HG03558 (cell line): ENCODE measurements at regions not wholly inside any gene's neighbourhood (a gene's known extent, or its start where the extent isn't known, plus 50 kb on each side); places are given as distances from the start of the nearest gene placed in this dataset.

ENCODE experiments used
- ATAC-seq: cut with Tn5 transposase; IDR thresholded peaks from one replicate; pipeline ENCODE4 v1.9.1; 2021; ENCODE audit warnings: moderate number of reproducible peaks; ENCODE audit not compliant: unreplicated experiment; ENCODE audit errors: extremely low read depth

- ATAC-seq: no peak
These were observed 169.4 kb downstream of the DDX1 start for GRCh38 chr2:15761056-15761455.

GRCh38 chr2:15761910-15762309 lies 170.2 kb downstream of the DDX1 start:
- ATAC-seq: no peak

GRCh38 chr2:15762449-15762848 lies 170.8 kb downstream of the DDX1 start:
- ATAC-seq: no peak

GRCh38 chr2:15763106-15763821 lies 171.6 kb downstream of the DDX1 start:
- ATAC-seq: no peak

- ATAC-seq: no peak
These were observed 172.4 kb downstream of the DDX1 start for GRCh38 chr2:15763822-15764682.

- ATAC-seq: no peak
These were observed 173.0 kb downstream of the DDX1 start for GRCh38 chr2:15764683-15765011.

- no peak for ATAC-seq
These were observed 173.5 kb downstream of the DDX1 start for GRCh38 chr2:15765211-15765610.

- no peak for ATAC-seq
These were observed 174.1 kb downstream of the DDX1 start for GRCh38 chr2:15765686-15766302.

- no peak for ATAC-seq
These were observed 174.0 kb upstream of the MYCN start for GRCh38 chr2:15766303-15766861.

GRCh38 chr2:15766911-15767597 lies 173.3 kb upstream of the MYCN start:
- ATAC-seq: no peak

- ATAC-seq: no peak
These were observed 172.7 kb upstream of the MYCN start for GRCh38 chr2:15767679-15768078.

GRCh38 chr2:15768142-15768541 lies 172.2 kb upstream of the MYCN start:
- no peak for ATAC-seq

GRCh38 chr2:15768615-15769014 lies 171.7 kb upstream of the MYCN start:
- no peak for ATAC-seq

- ATAC-seq: no peak
These were observed 171.1 kb upstream of the MYCN start for GRCh38 chr2:15769235-15769634.

GRCh38 chr2:15769676-15770547 lies 170.4 kb upstream of the MYCN start:
- ATAC-seq: no peak

GRCh38 chr2:15770606-15771005 lies 169.7 kb upstream of the MYCN start:
- ATAC-seq: no peak

GRCh38 chr2:15771124-15771523 lies 169.2 kb upstream of the MYCN start:
- ATAC-seq: no peak

- ATAC-seq: no peak
These were observed 168.2 kb upstream of the MYCN start for GRCh38 chr2:15772086-15772595.

- ATAC-seq: no peak
These were observed 167.7 kb upstream of the MYCN start for GRCh38 chr2:15772681-15773080.
